GM18511 (cell line): ENCODE measurements at regions not wholly inside any gene's neighbourhood (a gene's known extent, or its start where the extent isn't known, plus 50 kb on each side); places are given as distances from the start of the nearest gene placed in this dataset.
A peak's percentile ranks its signal among the peaks of the same experiment; 100 is the strongest.

ENCODE experiments used
- ATAC-seq: cut with Tn5 transposase; IDR thresholded peaks from one replicate; pipeline ENCODE4 v1.9.1; 2021; ENCODE audit warnings: mild to moderate bottlenecking, moderate library complexity; ENCODE audit not compliant: unreplicated experiment

- ATAC-seq, result no peak
Measured at GRCh38 chr5:6806668-6807067, 93.4 kb downstream of the TENT4A start.

- ATAC-seq, result no peak
Measured at GRCh38 chr5:6808462-6808861, 95.2 kb downstream of the TENT4A start.

- no peak for ATAC-seq
Measured at GRCh38 chr5:6810641-6811405, 97.6 kb downstream of the TENT4A start.

GRCh38 chr5:6812091-6812490 lies 98.9 kb downstream of the TENT4A start:
- no peak for ATAC-seq

GRCh38 chr5:6812800-6813731 lies 99.8 kb downstream of the TENT4A start:
- no peak for ATAC-seq

- no peak for ATAC-seq
Measured at GRCh38 chr5:6814816-6815215, 101.6 kb downstream of the TENT4A start.

- no peak for ATAC-seq
Measured at GRCh38 chr5:6818594-6819511, 105.6 kb downstream of the TENT4A start.

- ATAC-seq, result no peak
Measured at GRCh38 chr5:6819521-6819920, 106.3 kb downstream of the TENT4A start.

- ATAC-seq, result peak; percentile 69
Measured at GRCh38 chr5:6820851-6821479, 107.7 kb downstream of the TENT4A start.

- ATAC-seq, result no peak
Measured at GRCh38 chr5:6822068-6822467, 108.8 kb downstream of the TENT4A start.

GRCh38 chr5:6822556-6823343 lies 109.5 kb downstream of the TENT4A start:
- ATAC-seq, result no peak

GRCh38 chr5:6823996-6824395 lies 110.8 kb downstream of the TENT4A start:
- ATAC-seq, result no peak

- ATAC-seq, result no peak
Measured at GRCh38 chr5:6825678-6826244, 112.5 kb downstream of the TENT4A start.

- ATAC-seq, result no peak
Measured at GRCh38 chr5:6826756-6827155, 113.5 kb downstream of the TENT4A start.

- peak; percentile 76 for ATAC-seq
Measured at GRCh38 chr5:6827526-6828219, 114.4 kb downstream of the TENT4A start.

- peak; percentile 75 for ATAC-seq
Measured at GRCh38 chr5:6829150-6829784, 116.0 kb downstream of the TENT4A start.

- ATAC-seq, result no peak
Measured at GRCh38 chr5:6830643-6831239, 117.5 kb downstream of the TENT4A start.
